GM12878 (cell line): ENCODE measurements at regions not wholly inside any gene's neighbourhood (a gene's known extent, or its start where the extent isn't known, plus 50 kb on each side); places are given as distances from the start of the nearest gene placed in this dataset.

Experiments used
- ATAC-seq: fragments of 200-7000 bp; cut with Tn5 transposase; 3 replicates; pipeline ENCODE4 v1.9.1; 2020; ENCODE audit warnings: mild to moderate bottlenecking, moderate library complexity
- BruUV-seq: library from RNA; stranded (reverse); fragments of 400-500 nt; replicated peaks from 2 replicates; lab custom pipeline; 2021; lab: Mats Ljungman, UMichigan
- CTCF ChIA-PET: fragments of 300-600 bp; sonication (Branson Sonifier 250); formaldehyde crosslinking; extraction: SDS; loops from one replicate; lab custom pipeline; 2021; ENCODE audit warnings: inconsistent platforms; lab: Yijun Ruan, JAX
- POLR2A ChIA-PET: fragments of 350-600 bp; formaldehyde crosslinking; extraction: SDS; loops from one replicate; lab custom pipeline; 2021; ENCODE audit warnings: inconsistent platforms; lab: Charles Lee
- RAD21 ChIA-PET: fragments of 300-600 bp; sonication (Branson Sonifier 250); formaldehyde crosslinking; loops from one replicate; lab custom pipeline; 2023; ENCODE audit warnings: antibody characterized with exemption; ENCODE audit not compliant: unreplicated experiment; lab: Charles Lee
- SMC1A ChIA-PET: fragments of 300-600 bp; sonication (Branson Sonifier 250); formaldehyde crosslinking; loops from one replicate; lab custom pipeline; 2023; ENCODE audit not compliant: unreplicated experiment, uncharacterized antibody; lab: Charles Lee
- DNase-seq: peaks from one replicate; pipeline ENCODE4 v3.0.0-alpha.2; 2011; ENCODE audit warnings: low read depth, low spot score
- FAIRE-seq: peaks from 3 replicates; lab custom pipeline; 2011; peaks lifted over from hg19 to GRCh38; lab: Jason Lieb, UNC
- H2AFZ ChIP-seq: 2 replicates; pipeline ENCODE4 v1.6.0; 2011; ENCODE audit warnings: low read depth, low read length, control low read depth; ENCODE audit not compliant: control insufficient read depth
- H3K27ac ChIP-seq: 2 replicates; pipeline ENCODE4 v1.5.1; 2011; ENCODE audit warnings: control low read depth; ENCODE audit not compliant: control insufficient read depth, insufficient read depth
- H3K27me3 ChIP-seq, 2 experiments: replicated peaks in 1 of 2; 2 replicates each; pipeline versions ENCODE4 v1.6.0 to v1.6.1; 2011; ENCODE audit warnings: low read length in 1 of 2; ENCODE audit not compliant: control insufficient read depth in 2 of 2, insufficient read depth in 2 of 2
- H3K36me3 ChIP-seq, 2 experiments: 2 replicates each; pipeline ENCODE4 v1.5.1; 2011; ENCODE audit warnings: low read length in 1 of 2; ENCODE audit not compliant: control insufficient read depth in 2 of 2, insufficient read depth in 2 of 2
- H3K4me1 ChIP-seq: 2 replicates; pipeline ENCODE4 v1.6.1; 2011; ENCODE audit warnings: mild to moderate bottlenecking, low read length, moderate library complexity, mixed read lengths; ENCODE audit not compliant: control insufficient read depth, insufficient read depth
- H3K4me2 ChIP-seq: 2 replicates; pipeline ENCODE4 v1.6.0; 2011; ENCODE audit warnings: control low read depth; ENCODE audit not compliant: control insufficient read depth, insufficient read depth
- H3K4me3 ChIP-seq: fragments of 200-600 bp; sonication (generic); 2 replicates; pipeline ENCODE4 v1.5.1; 2016
- H3K79me2 ChIP-seq: 2 replicates; pipeline ENCODE4 v1.6.0; 2011; ENCODE audit warnings: low read length; ENCODE audit not compliant: control insufficient read depth, insufficient read depth
- H3K9ac ChIP-seq: 2 replicates; pipeline ENCODE4 v1.8.0; 2011; ENCODE audit warnings: low read length, control low read depth, mixed read lengths; ENCODE audit not compliant: control insufficient read depth, insufficient read depth
- H3K9me3 ChIP-seq: replicated peaks from 3 replicates; pipeline ENCODE4 v1.5.1; 2011; ENCODE audit warnings: mild to moderate bottlenecking, low read length; ENCODE audit not compliant: control insufficient read depth, insufficient read depth
- H4K20me1 ChIP-seq: 2 replicates; pipeline ENCODE4 v1.6.0; 2011; ENCODE audit not compliant: control insufficient read depth, insufficient read depth
- CBFB ChIP-seq: IDR thresholded peaks from 2 replicates; pipeline ENCODE4 v1.6.1; 2016; ENCODE audit warnings: antibody characterized with exemption, low read depth
- CHD2 ChIP-seq: IDR thresholded peaks from 2 replicates; pipeline ENCODE4 v1.6.1; 2011; ENCODE audit warnings: low read depth, low read length, improper control_type of control experiment, borderline replicate concordance
- CHD4 ChIP-seq: fragments of 200-600 bp; sonication (generic); IDR thresholded peaks from 2 replicates; pipeline ENCODE4 v1.6.1; 2016; ENCODE audit warnings: mild to moderate bottlenecking
- KDM1A ChIP-seq: fragments of 200-600 bp; sonication (generic); IDR thresholded peaks from 2 replicates; pipeline ENCODE4 v1.6.1; 2016; ENCODE audit warnings: borderline replicate concordance
- LARP7 ChIP-seq: fragments of 450-650 bp; IDR thresholded peaks from 2 replicates; pipeline ENCODE4 v1.6.1; 2017; ENCODE audit warnings: mild to moderate bottlenecking
- MEF2A ChIP-seq: IDR thresholded peaks from 2 replicates; pipeline ENCODE4 v1.6.1; 2011; ENCODE audit warnings: low read depth, mild to moderate bottlenecking, low read length, moderate library complexity; ENCODE audit not compliant: insufficient read depth
- ZZZ3 ChIP-seq: IDR thresholded peaks from 2 replicates; pipeline ENCODE4 v1.6.1; 2011; ENCODE audit warnings: low read depth; ENCODE audit not compliant: control insufficient read depth, insufficient read length
- WGBS: methylation state at CpG from one replicate; pipeline ENCODE4 v1.1.6; 2016; ENCODE audit warnings: low lambda C conversion rate; ENCODE audit not compliant: insufficient replicate concordance, insufficient coverage; ENCODE audit errors: missing lambda C conversion rate; 5-methylcytosine and 5-hydroxymethylcytosine counted together
- in situ Hi-C: fragments of 300-500 bp; cut with MboI; formaldehyde crosslinking; loops from 9 replicates; pipeline ENCODE4 v1.14.3; 2018; ENCODE audit warnings: mixed read lengths
- intact Hi-C: fragments of 100-400 bp; cut with micrococcal nuclease; formaldehyde crosslinking; loops from one replicate; pipeline ENCODE4 v1.14.2; 2022; ENCODE audit not compliant: unreplicated experiment
- TF ChIP-seq, protein P1 (sequence below): IDR thresholded peaks from 2 replicates; pipeline ENCODE4 v1.6.1; 2012; ENCODE audit warnings: low read depth, low read length, improper control_type of control experiment
- TF ChIP-seq, protein P2 (sequence below): fragments of 150-350 bp; IDR thresholded peaks from 2 replicates; pipeline ENCODE4 v1.6.1; 2016; ENCODE audit warnings: low read depth, low read length
- TF ChIP-seq, protein P3 (sequence below): fragments of 450-650 bp; IDR thresholded peaks from 2 replicates; pipeline ENCODE4 v1.6.1; 2018; ENCODE audit warnings: mild to moderate bottlenecking, low read depth, moderate library complexity; ENCODE audit not compliant: partially characterized antibody

DNA sequence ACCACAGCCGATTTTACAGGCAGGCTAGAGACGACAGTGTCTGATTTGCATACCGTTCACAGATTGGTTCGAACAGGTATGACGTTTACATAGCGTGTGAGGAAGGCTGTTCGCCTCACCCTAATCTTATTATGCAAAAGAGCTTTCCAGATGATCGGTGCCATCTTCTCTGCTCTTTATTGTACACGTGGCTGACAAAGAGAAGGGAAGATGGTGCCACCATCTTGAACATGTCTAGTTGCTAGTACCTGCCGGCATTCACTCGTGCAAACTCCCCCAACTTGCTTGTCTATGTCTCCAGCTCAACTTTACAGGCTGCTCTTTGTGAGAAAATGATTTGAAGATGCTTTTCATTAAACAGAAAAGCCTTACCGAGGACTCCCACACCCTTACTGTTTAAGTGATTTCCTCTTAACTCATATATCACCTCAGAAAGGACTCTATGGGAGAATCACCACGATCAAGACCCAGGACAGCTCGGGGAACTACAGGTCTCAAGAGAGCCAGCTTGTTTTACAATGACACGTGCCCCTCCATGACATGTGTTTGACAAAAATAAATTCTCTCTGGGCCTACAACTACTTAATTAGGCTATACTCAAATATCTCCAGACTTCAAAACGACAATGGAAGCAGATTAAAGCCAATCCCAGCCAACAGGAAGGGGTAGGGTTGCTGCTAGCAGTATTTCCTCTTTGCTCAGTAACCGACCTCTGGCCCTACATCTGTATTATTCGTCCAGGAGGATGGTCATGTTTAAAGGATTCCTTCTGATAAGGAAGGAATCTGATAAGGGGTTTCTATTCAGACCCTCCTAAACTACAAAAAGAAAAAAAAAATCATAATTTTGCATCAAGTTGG is 480.6 kb downstream of the TMEM114 start:
- SMC1A ChIA-PET: no interaction called here
- 26% methylated on average over 18 of the region's 18 CpGs for WGBS
- H3K9me3 ChIP-seq: no peaks in the 10 kb centered on the region
- ATAC-seq: no peak
- H3K27ac ChIP-seq: no peak overlapping the region
- no TSS peak for BruUV-seq
- no peak for FAIRE-seq
- no peak overlapping the region for H3K4me3 ChIP-seq
- intact Hi-C loops (no loop called here), in situ Hi-C loops (no loop called here)
- CTCF ChIA-PET: no interaction called here
- no peak overlapping the region for H2AFZ ChIP-seq
- RAD21 ChIA-PET: no interaction called here
- no peaks in the 10 kb centered on the region for H4K20me1 ChIP-seq
- H3K36me3 ChIP-seq: no peaks in the 10 kb centered on the region
- H3K4me2 ChIP-seq: no peak overlapping the region
- DNase-seq: no peak
- H3K27me3 ChIP-seq: no peaks in the 10 kb centered on the region
- H3K4me1 ChIP-seq: no peaks in the 10 kb centered on the region
- POLR2A ChIA-PET: no interaction called here
- no peak for TF ChIP-seq CHD4
- TF ChIP-seq, protein P1, sequence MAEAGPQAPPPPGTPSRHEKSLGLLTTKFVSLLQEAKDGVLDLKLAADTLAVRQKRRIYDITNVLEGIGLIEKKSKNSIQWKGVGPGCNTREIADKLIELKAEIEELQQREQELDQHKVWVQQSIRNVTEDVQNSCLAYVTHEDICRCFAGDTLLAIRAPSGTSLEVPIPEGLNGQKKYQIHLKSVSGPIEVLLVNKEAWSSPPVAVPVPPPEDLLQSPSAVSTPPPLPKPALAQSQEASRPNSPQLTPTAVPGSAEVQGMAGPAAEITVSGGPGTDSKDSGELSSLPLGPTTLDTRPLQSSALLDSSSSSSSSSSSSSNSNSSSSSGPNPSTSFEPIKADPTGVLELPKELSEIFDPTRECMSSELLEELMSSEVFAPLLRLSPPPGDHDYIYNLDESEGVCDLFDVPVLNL: no peak
- TF ChIP-seq MEF2A: no peak
- TF ChIP-seq KDM1A: no peak
- TF ChIP-seq, protein P2, sequence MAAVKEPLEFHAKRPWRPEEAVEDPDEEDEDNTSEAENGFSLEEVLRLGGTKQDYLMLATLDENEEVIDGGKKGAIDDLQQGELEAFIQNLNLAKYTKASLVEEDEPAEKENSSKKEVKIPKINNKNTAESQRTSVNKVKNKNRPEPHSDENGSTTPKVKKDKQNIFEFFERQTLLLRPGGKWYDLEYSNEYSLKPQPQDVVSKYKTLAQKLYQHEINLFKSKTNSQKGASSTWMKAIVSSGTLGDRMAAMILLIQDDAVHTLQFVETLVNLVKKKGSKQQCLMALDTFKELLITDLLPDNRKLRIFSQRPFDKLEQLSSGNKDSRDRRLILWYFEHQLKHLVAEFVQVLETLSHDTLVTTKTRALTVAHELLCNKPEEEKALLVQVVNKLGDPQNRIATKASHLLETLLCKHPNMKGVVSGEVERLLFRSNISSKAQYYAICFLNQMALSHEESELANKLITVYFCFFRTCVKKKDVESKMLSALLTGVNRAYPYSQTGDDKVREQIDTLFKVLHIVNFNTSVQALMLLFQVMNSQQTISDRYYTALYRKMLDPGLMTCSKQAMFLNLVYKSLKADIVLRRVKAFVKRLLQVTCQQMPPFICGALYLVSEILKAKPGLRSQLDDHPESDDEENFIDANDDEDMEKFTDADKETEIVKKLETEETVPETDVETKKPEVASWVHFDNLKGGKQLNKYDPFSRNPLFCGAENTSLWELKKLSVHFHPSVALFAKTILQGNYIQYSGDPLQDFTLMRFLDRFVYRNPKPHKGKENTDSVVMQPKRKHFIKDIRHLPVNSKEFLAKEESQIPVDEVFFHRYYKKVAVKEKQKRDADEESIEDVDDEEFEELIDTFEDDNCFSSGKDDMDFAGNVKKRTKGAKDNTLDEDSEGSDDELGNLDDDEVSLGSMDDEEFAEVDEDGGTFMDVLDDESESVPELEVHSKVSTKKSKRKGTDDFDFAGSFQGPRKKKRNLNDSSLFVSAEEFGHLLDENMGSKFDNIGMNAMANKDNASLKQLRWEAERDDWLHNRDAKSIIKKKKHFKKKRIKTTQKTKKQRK: no peak
- no peak for TF ChIP-seq ZZZ3
- no peak for TF ChIP-seq LARP7
- no peak for TF ChIP-seq CBFB
- TF ChIP-seq CHD2: no peak
- TF ChIP-seq, protein P3, sequence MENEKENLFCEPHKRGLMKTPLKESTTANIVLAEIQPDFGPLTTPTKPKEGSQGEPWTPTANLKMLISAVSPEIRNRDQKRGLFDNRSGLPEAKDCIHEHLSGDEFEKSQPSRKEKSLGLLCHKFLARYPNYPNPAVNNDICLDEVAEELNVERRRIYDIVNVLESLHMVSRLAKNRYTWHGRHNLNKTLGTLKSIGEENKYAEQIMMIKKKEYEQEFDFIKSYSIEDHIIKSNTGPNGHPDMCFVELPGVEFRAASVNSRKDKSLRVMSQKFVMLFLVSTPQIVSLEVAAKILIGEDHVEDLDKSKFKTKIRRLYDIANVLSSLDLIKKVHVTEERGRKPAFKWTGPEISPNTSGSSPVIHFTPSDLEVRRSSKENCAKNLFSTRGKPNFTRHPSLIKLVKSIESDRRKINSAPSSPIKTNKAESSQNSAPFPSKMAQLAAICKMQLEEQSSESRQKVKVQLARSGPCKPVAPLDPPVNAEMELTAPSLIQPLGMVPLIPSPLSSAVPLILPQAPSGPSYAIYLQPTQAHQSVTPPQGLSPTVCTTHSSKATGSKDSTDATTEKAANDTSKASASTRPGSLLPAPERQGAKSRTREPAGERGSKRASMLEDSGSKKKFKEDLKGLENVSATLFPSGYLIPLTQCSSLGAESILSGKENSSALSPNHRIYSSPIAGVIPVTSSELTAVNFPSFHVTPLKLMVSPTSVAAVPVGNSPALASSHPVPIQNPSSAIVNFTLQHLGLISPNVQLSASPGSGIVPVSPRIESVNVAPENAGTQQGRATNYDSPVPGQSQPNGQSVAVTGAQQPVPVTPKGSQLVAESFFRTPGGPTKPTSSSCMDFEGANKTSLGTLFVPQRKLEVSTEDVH: no peak
- H3K9ac ChIP-seq: no peak overlapping the region
- H3K79me2 ChIP-seq: no peaks in the 10 kb centered on the region
